GM12878 (cell line): ENCODE measurements at regions not wholly inside any gene's neighbourhood (a gene's known extent, or its start where the extent isn't known, plus 50 kb on each side); places are given as distances from the start of the nearest gene placed in this dataset.

Experiments
- ATF7 ChIP-seq: fragments of 450-650 bp; IDR thresholded peaks from 2 replicates; pipeline ENCODE4 v1.6.1; 2016; ENCODE audit warnings: low read depth, mild to moderate bottlenecking
- MTA3 ChIP-seq: IDR thresholded peaks from 2 replicates; pipeline ENCODE4 v1.6.1; 2012; ENCODE audit warnings: low read length, inconsistent platforms, borderline replicate concordance
- MYB ChIP-seq: fragments of 150-350 bp; IDR thresholded peaks from 2 replicates; pipeline ENCODE4 v1.6.1; 2014; ENCODE audit warnings: mild to moderate bottlenecking, low read depth, low read length, borderline replicate concordance
- RAD21 ChIP-seq: IDR thresholded peaks from 2 replicates; pipeline ENCODE4 v1.6.1; 2011; ENCODE audit warnings: mild to moderate bottlenecking, low read depth, low read length, moderate library complexity; ENCODE audit not compliant: insufficient read depth
- RFX5 ChIP-seq: IDR thresholded peaks from 2 replicates; pipeline ENCODE4 v1.6.1; 2011; ENCODE audit warnings: low read depth, low read length, improper control_type of control experiment
- TF ChIP-seq, protein P1 (sequence below): fragments of 450-650 bp; IDR thresholded peaks from 2 replicates; pipeline ENCODE4 v1.6.1; 2016; ENCODE audit warnings: mild to moderate bottlenecking
- TF ChIP-seq, protein P2 (sequence below): IDR thresholded peaks from 2 replicates; pipeline ENCODE4 v1.6.1; 2011; ENCODE audit warnings: borderline replicate concordance, low read depth, mild to moderate bottlenecking, moderate library complexity, mixed read lengths, low read length; ENCODE audit not compliant: insufficient read depth; ENCODE audit errors: extremely low read length
- TF ChIP-seq, protein P3 (sequence below): fragments of 450-650 bp; IDR thresholded peaks from 2 replicates; pipeline ENCODE4 v1.6.1; 2017; ENCODE audit warnings: mild to moderate bottlenecking, moderate library complexity
- TF ChIP-seq, protein P4 (sequence below): fragments of 450-650 bp; IDR thresholded peaks from 2 replicates; pipeline ENCODE4 v1.6.1; 2018; ENCODE audit warnings: mild to moderate bottlenecking, low read depth, moderate library complexity; ENCODE audit not compliant: partially characterized antibody

DNA sequence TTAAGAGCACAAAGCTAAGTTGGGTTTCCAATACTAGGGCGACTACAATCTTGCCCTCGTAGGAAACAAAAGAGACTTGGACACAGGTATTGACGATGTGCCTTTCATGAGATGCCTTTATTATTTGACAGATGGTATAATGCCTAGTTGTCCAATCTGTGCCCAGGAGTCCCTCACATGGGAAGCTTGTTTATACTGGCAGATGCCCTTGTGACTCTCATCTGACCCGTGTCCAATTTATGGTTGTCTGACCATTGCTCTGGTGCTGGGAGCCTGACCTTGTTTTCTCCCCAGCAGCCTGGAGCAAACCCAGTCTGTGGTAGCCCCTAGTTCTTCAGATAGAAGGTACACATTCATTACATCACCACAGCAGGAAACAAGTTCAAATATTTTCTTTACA lies 511.7 kb downstream of the AGTPBP1 start (continued):
- TF ChIP-seq, protein P1, sequence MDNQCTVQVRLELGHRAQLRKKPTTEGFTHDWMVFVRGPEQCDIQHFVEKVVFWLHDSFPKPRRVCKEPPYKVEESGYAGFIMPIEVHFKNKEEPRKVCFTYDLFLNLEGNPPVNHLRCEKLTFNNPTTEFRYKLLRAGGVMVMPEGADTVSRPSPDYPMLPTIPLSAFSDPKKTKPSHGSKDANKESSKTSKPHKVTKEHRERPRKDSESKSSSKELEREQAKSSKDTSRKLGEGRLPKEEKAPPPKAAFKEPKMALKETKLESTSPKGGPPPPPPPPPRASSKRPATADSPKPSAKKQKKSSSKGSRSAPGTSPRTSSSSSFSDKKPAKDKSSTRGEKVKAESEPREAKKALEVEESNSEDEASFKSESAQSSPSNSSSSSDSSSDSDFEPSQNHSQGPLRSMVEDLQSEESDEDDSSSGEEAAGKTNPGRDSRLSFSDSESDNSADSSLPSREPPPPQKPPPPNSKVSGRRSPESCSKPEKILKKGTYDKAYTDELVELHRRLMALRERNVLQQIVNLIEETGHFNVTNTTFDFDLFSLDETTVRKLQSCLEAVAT = no peak
- TF ChIP-seq MTA3 (no peak), ATF7 (no peak), RFX5 (no peak), MYB (no peak), RAD21 (no peak)
- TF ChIP-seq, protein P2, sequence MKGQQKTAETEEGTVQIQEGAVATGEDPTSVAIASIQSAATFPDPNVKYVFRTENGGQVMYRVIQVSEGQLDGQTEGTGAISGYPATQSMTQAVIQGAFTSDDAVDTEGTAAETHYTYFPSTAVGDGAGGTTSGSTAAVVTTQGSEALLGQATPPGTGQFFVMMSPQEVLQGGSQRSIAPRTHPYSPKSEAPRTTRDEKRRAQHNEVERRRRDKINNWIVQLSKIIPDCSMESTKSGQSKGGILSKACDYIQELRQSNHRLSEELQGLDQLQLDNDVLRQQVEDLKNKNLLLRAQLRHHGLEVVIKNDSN = no peak
- TF ChIP-seq, protein P3, sequence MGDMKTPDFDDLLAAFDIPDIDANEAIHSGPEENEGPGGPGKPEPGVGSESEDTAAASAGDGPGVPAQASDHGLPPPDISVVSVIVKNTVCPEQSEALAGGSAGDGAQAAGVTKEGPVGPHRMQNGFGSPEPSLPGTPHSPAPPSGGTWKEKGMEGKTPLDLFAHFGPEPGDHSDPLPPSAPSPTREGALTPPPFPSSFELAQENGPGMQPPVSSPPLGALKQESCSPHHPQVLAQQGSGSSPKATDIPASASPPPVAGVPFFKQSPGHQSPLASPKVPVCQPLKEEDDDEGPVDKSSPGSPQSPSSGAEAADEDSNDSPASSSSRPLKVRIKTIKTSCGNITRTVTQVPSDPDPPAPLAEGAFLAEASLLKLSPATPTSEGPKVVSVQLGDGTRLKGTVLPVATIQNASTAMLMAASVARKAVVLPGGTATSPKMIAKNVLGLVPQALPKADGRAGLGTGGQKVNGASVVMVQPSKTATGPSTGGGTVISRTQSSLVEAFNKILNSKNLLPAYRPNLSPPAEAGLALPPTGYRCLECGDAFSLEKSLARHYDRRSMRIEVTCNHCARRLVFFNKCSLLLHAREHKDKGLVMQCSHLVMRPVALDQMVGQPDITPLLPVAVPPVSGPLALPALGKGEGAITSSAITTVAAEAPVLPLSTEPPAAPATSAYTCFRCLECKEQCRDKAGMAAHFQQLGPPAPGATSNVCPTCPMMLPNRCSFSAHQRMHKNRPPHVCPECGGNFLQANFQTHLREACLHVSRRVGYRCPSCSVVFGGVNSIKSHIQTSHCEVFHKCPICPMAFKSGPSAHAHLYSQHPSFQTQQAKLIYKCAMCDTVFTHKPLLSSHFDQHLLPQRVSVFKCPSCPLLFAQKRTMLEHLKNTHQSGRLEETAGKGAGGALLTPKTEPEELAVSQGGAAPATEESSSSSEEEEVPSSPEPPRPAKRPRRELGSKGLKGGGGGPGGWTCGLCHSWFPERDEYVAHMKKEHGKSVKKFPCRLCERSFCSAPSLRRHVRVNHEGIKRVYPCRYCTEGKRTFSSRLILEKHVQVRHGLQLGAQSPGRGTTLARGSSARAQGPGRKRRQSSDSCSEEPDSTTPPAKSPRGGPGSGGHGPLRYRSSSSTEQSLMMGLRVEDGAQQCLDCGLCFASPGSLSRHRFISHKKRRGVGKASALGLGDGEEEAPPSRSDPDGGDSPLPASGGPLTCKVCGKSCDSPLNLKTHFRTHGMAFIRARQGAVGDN = no peak
- TF ChIP-seq, protein P4, sequence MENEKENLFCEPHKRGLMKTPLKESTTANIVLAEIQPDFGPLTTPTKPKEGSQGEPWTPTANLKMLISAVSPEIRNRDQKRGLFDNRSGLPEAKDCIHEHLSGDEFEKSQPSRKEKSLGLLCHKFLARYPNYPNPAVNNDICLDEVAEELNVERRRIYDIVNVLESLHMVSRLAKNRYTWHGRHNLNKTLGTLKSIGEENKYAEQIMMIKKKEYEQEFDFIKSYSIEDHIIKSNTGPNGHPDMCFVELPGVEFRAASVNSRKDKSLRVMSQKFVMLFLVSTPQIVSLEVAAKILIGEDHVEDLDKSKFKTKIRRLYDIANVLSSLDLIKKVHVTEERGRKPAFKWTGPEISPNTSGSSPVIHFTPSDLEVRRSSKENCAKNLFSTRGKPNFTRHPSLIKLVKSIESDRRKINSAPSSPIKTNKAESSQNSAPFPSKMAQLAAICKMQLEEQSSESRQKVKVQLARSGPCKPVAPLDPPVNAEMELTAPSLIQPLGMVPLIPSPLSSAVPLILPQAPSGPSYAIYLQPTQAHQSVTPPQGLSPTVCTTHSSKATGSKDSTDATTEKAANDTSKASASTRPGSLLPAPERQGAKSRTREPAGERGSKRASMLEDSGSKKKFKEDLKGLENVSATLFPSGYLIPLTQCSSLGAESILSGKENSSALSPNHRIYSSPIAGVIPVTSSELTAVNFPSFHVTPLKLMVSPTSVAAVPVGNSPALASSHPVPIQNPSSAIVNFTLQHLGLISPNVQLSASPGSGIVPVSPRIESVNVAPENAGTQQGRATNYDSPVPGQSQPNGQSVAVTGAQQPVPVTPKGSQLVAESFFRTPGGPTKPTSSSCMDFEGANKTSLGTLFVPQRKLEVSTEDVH = no peak
